Medulla oblongata (tissue), 1 donor: ENCODE measurements at regions not wholly inside any gene's neighbourhood (a gene's known extent, or its start where the extent isn't known, plus 50 kb on each side); places are given as distances from the start of the nearest gene placed in this dataset.
A peak's percentile ranks its signal among the peaks of the same experiment; 100 is the strongest.
"Not testable (repeated sequence)": the region's sequence is repeated elsewhere in the genome, so short reads cannot be mapped to it uniquely, and the experiment has no call there.

Experiments
- DNase-seq: peaks from one replicate; pipeline ENCODE4 v3.0.0-alpha.2; 2015; ENCODE audit errors: extremely low spot score

DNA sequence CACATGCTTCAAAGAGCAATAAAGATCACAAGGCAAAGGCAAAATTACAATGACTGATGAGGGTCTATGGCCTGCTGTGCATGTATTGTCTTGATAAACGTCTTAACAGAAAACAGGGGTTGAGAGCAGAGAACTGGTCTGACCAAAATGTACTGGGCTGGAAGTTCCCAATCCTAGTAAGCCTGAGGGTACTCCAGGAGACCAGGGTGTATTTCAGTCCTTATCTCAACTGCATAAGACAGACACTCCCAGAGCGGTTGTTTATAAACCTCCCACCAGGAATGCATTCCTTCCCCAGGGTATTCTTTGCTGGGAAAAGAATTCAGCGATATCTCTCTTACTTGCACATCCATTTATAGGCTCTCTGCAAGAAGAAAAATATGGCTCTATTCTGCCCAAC is 521.8 kb upstream of the GNPDA2 start:
- not testable (repeated sequence) for DNase-seq

GRCh38 chr4:45241976-45242375 is 515.6 kb upstream of the GNPDA2 start:
- no peak for DNase-seq

GRCh38 chr4:45229206-45229605 is 502.9 kb upstream of the GNPDA2 start:
- no peak for DNase-seq

- DNase-seq: no peak
These were observed 489.7 kb upstream of the GNPDA2 start for GRCh38 chr4:45215976-45216542.

GRCh38 chr4:45208476-45208875 is 482.1 kb upstream of the GNPDA2 start:
- DNase-seq: not testable (repeated sequence)

GRCh38 chr4:45207864-45208331 is 481.5 kb upstream of the GNPDA2 start:
- not testable (repeated sequence) for DNase-seq

DNA sequence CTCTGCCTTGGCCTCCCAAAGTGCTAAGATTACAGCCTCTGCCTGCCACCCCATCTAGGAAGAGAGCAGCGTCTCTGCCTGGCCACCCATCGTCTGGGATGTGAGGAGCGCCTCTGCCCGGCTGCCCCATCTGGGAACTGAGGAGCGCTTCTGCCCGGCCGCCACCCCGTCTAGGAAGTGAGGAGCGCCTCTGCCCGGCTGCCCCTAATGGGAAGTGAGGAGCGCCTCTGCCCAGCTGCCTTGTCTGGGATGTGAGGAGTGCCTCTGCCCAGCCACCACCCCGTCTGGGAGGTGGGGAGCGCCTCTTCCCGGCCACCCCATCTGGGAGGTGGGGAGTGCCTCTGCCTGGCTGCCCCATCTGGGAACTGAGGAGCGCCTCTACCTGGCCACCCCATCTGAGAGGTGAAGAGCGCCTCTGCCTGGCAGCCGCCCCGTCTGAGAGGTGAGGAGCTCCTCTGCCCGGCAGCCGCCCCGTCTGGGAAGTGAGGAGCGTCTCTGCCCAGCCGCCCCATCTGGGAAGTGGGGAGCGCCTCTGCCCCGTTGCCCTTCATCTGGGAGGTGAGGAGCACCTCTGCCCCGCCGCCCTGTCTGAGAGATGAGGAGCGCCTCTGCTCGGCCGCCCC is 481.0 kb upstream of the GNPDA2 start:
- not testable (repeated sequence) for DNase-seq

DNA sequence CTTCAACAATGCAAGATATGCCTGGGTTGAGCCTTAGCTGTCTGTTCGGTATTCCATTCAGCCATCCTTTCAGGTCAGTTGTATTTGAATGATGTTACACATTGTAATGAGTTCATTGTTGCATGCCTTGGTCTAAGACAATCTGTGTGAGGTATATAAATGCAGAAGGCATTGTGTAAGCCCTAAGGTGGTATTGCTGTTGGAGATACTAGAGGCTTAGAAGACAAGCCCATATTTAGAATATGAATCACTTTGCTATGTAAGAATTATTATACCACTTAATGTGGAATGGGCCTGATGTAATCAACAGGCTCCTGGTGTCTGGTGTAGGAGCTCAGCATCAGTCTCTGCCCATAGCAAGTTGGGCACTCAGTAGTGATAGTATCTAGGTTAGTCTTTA is 473.4 kb upstream of the GNPDA2 start:
- DNase-seq: no peak

- DNase-seq: no peak
These were observed 462.1 kb upstream of the GNPDA2 start for GRCh38 chr4:45188501-45188900.

DNA sequence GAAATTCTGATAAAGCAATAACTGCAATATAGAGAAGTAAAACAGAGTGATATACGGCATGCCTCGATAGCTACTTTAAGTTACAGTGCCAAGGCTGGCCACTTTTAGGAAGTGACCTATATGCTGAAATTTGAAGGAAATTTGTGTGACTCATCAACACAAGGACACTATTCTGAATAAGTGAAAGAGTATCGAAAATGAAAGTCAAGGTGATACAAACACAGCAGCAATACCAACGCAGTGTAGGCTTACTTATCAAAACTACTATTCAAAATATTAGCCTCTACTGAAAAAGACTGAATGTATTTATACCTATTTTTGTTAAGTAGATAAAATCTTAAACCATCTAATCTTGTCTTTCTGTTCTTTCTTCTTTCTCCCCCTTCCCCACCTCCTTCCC is 459.9 kb upstream of the GNPDA2 start:
- DNase-seq: no peak

DNA sequence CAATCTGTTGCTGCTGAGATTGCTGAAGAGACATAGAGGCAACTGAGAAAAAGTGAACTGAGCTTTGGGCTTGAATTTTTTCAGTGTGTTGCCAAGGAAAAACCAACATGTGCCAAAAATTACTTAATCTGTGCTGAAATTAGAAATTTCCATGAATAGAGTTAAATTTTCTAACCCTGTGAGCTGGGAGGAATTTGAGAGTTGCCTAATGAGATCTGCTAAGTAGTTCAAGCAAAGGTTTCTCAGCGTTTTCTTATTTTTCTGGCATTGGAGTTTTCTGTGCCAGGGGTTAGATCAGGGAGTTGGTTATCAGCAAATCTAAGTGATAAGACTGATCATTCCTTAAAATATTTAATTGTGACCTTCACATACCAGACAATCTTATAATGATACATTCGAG is 457.5 kb upstream of the GNPDA2 start:
- DNase-seq: peak; percentile 7

- no peak for DNase-seq
These were observed 446.3 kb upstream of the GNPDA2 start for GRCh38 chr4:45172636-45173035.

DNA sequence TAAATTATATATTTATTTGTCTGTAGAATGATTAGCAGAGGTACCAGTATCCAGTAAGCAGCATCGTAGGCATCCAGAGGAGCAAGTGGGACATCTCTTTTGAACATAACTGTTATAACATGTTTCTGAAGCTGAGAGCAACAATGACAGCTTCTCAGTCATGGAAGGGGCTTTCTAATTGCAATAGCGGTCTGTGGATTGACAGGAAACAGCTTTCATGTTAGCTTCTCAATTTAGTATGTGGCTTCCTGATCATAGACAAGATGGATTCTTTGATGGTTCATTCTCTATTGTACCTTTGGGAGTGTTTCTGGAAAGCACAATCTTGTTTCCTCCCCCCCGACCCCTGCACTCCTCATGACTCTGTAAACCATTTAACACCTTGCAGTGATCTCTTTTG is 434.6 kb upstream of the GNPDA2 start:
- DNase-seq: no peak

DNA sequence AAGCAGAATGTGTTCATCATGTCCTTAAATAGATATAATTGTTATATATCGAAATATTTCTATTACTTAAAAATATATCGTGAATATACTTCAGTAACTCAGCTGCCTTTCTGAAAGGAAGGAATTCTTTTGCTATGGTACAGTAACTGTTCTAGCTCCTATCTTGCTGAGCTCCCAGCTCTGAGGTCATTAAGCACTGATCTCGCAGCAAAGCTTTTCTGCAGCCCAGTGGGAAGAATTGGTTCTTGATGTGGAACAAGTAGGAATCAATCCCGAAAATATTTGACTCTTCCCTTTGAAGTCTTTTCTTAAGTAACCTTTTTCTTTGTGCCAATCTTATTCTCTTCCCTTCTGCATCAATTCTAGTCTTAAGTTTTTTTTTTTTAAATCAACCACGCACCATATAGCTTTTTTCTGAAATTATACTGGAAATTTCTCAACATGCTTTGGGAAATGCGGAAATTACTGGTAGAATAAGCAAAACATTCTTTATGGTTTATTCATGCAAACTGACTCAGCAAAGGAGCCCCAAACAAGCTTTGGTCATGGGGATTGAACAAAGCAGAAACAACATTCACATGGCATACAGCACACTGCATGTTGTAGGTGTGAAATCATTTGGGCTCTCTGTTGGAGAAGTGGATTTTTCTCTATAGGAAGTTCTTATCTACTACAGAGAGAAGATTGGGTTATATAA is 428.9 kb upstream of the GNPDA2 start:
- no peak for DNase-seq

- DNase-seq: no peak
These were observed 421.5 kb upstream of the GNPDA2 start for GRCh38 chr4:45147866-45148265.

- DNase-seq: no peak
These were observed 404.7 kb upstream of the GNPDA2 start for GRCh38 chr4:45131020-45131419.

DNA sequence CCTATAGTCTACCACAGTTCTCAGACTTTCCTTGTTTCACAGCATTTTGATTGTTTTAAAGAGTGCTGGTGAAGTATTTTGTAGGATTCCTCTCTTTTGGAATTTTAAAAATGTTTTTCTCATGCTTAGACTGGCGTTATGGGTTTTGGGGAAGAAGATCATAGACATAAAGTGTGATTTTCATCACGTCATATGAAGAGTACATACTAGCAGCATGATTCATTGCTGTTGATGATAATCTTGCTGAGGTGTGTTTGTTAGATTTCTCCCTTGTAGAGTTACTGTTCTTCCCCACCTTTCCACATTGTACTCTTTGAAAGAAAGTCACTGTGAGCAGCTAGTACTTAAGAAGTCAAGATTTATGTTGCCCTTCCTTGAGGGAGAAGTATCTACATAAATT is 396.1 kb upstream of the GNPDA2 start:
- no peak for DNase-seq

DNA sequence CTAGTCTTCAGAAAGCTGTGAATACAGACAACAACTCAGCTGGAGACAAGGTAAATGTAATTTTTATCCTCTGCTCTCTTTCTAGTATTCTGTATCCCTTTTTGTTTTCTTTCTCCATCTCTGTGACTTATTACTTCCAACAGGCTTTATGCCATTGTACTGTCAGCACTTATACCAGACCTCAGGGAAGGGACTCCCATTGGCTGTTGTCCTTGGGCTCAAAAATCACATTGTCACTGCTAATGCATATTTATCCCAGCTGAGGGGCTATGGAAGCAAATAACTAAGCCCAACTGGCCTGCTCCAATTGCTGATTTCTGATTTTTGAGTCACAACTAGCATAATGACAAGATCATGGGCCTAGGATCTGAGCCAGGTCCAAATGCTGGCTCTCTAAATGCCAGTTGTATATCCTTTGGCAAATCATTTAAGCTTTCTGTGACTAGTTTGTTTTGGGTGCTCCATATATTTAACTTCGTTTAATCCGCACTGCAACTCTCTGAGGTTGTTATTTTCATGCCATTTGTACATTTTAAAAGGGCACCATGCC is 395.1 kb upstream of the GNPDA2 start:
- DNase-seq: no peak

GRCh38 chr4:45120163-45120562 is 393.8 kb upstream of the GNPDA2 start:
- no peak for DNase-seq

- no peak for DNase-seq
These were observed 393.0 kb upstream of the GNPDA2 start for GRCh38 chr4:45119376-45119775.

GRCh38 chr4:45102716-45103115 is 376.4 kb upstream of the GNPDA2 start:
- DNase-seq: no peak

- DNase-seq: peak; percentile 39
These were observed 374.8 kb upstream of the GNPDA2 start for GRCh38 chr4:45100956-45101818.
